ENCODE measurements at regions not wholly inside any gene's neighbourhood (a gene's known extent, or its start where the extent isn't known, plus 50 kb on each side); places are given as distances from the start of the nearest gene placed in this dataset.

DNA sequence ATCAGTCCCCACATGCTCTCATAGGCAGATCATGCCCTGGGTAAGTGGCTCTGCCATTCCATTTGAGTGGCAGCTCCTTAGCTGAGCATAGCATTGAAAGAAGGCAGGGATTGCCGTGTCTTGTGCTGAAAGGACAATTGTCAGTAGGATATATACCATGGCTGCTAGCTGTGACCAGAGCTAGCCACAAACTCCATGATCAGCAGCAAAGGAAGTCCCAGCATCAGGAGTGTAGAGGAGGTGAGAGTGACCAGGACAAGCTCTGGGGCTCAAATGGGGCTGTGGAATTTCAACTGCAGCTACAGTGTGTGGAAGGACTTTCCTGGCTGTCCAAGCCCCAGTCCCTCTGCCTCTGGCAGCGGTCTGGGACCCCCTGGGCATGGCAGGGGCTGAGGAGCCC lies 54.4 kb upstream of the LGALSL start:
- Histone ChIP-seq H3K9me3 (no peaks in the 10 kb centered on the region), H3K4me3 (no peak overlapping the region), H3K4me1 (peaks cover 0 to 22% (median 16%) of the 10 kb centered on the region in 4 donors), H3K27me3 (no peaks in the 10 kb centered on the region), H3K27ac (no peak overlapping the region), H3K36me3 (no peaks in the 10 kb centered on the region)
- TF ChIP-seq, protein P1, sequence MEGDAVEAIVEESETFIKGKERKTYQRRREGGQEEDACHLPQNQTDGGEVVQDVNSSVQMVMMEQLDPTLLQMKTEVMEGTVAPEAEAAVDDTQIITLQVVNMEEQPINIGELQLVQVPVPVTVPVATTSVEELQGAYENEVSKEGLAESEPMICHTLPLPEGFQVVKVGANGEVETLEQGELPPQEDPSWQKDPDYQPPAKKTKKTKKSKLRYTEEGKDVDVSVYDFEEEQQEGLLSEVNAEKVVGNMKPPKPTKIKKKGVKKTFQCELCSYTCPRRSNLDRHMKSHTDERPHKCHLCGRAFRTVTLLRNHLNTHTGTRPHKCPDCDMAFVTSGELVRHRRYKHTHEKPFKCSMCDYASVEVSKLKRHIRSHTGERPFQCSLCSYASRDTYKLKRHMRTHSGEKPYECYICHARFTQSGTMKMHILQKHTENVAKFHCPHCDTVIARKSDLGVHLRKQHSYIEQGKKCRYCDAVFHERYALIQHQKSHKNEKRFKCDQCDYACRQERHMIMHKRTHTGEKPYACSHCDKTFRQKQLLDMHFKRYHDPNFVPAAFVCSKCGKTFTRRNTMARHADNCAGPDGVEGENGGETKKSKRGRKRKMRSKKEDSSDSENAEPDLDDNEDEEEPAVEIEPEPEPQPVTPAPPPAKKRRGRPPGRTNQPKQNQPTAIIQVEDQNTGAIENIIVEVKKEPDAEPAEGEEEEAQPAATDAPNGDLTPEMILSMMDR (IDR thresholded peaks at IDR 0.05): no peak
- TF ChIP-seq POLR2AphosphoS5 (IDR thresholded peaks at IDR 0.05) (no peak), POLR2A (IDR thresholded peaks at IDR 0.05) (no peak), EP300 (IDR thresholded peaks at IDR 0.05) (no peak)
- no peak for DNase-seq
- intact Hi-C loops (cut with DNase I): no loop called here
- WGBS, 2 donors: 90 to 97% methylated on average over 2 of the region's 2 CpGs

- intact Hi-C loops (cut with DNase I): no loop called here
- 56 to 82% methylated on average over 4 of the region's 4 CpGs for WGBS, 2 donors
- Histone ChIP-seq H3K4me1 (peaks cover 0 to 29% (median 23%) of the 10 kb centered on the region in 4 donors), H3K36me3 (no peaks in the 10 kb centered on the region), H3K9me3 (no peaks in the 10 kb centered on the region), H3K4me3 (no peak overlapping the region), H3K27ac (no peak overlapping the region), H3K27me3 (no peaks in the 10 kb centered on the region)
- no peak for DNase-seq
- TF ChIP-seq, protein P1 (IDR thresholded peaks at IDR 0.05): no peak
- TF ChIP-seq EP300 (IDR thresholded peaks at IDR 0.05) (no peak), POLR2AphosphoS5 (IDR thresholded peaks at IDR 0.05) (no peak)
These were observed 53.7 kb upstream of the LGALSL start for GRCh38 chr2:64400105-64400728.

- TF ChIP-seq, protein P1 (IDR thresholded peaks at IDR 0.05): no peak
- TF ChIP-seq POLR2AphosphoS5 (IDR thresholded peaks at IDR 0.05) (no peak), POLR2A (IDR thresholded peaks at IDR 0.05) (no peak), EP300 (IDR thresholded peaks at IDR 0.05) (no peak)
- intact Hi-C loops (cut with DNase I): no loop called here
- Histone ChIP-seq H3K4me3 (no peak overlapping the region), H3K4me1 (peaks cover 0 to 36% (median 23%) of the 10 kb centered on the region in 4 donors), H3K27me3 (no peaks in the 10 kb centered on the region), H3K36me3 (no peaks in the 10 kb centered on the region), H3K9me3 (no peaks in the 10 kb centered on the region), H3K27ac (no peak overlapping the region)
- WGBS, 2 donors: 38 to 75% methylated on average over 8 of the region's 8 CpGs
- no peak for DNase-seq
These were observed 53.0 kb upstream of the LGALSL start for GRCh38 chr2:64400733-64401528.

DNA sequence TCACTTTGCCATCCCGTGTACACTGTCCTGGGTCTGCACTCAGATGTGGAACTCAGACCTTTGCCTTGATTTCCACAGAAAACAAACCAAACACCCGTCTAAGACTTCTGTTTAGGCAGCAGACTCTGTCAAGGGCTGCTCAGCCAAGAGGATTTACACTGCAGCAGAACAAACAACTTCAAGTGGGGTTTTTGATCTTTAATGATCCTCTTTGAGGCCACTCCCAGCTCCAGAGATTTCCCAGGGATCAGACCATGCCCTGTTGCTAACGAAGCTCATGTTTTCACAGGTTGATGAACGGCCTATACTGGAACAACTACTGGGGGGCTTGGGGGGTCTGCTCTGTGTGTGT lies 52.5 kb upstream of the LGALSL start:
- intact Hi-C loops (cut with DNase I): no loop called here
- H3K36me3 ChIP-seq: no peaks in the 10 kb centered on the region
- no peaks in the 10 kb centered on the region for H3K27me3 ChIP-seq
- H3K9me3 ChIP-seq: no peaks in the 10 kb centered on the region
- TF ChIP-seq POLR2AphosphoS5 (IDR thresholded peaks at IDR 0.05): no peak
- no peak for TF ChIP-seq POLR2A (IDR thresholded peaks at IDR 0.05)
- TF ChIP-seq, protein P1 (IDR thresholded peaks at IDR 0.05): no peak
- no peak for TF ChIP-seq EP300 (IDR thresholded peaks at IDR 0.05)
- DNase-seq: no peak
- no peak overlapping the region for H3K27ac ChIP-seq
- 9 to 55% methylated on average over 4 of the region's 4 CpGs for WGBS, 2 donors
- H3K4me3 ChIP-seq: no peak overlapping the region
- peaks cover 0 to 42% (median 23%) of the 10 kb centered on the region in 4 donors for H3K4me1 ChIP-seq
